MCF 10A (cell line): ENCODE measurements at regions not wholly inside any gene's neighbourhood (a gene's known extent, or its start where the extent isn't known, plus 50 kb on each side); places are given as distances from the start of the nearest gene placed in this dataset.

Source experiments
- BruUV-seq: library from RNA; stranded (reverse); fragments of 400-500 nt; replicated peaks from 2 replicates; lab custom pipeline; 2021; lab: Mats Ljungman, UMichigan
- CTCF ChIA-PET: fragments of 300-600 bp; sonication (Branson Sonifier 250); formaldehyde crosslinking; extraction: SDS; loops from one replicate; lab custom pipeline; 2021; ENCODE audit warnings: antibody characterized with exemption, inconsistent platforms; lab: Yijun Ruan, JAX
- POLR2A ChIA-PET: fragments of 300-600, 350-650 bp; sonication (Branson Sonifier 250); formaldehyde crosslinking; extraction: SDS; loops from one replicate; lab custom pipeline; 2020; ENCODE audit warnings: antibody characterized with exemption, inconsistent platforms; lab: Yijun Ruan, JAX
- DNase-seq: peaks from one replicate; pipeline ENCODE4 v3.0.0-alpha.2; 2018; ENCODE audit not compliant: unreplicated experiment
- H3K27ac Mint-ChIP-seq: one replicate; pipeline ENCODE4 v1.8.0; 2022; ENCODE audit warnings: mild to moderate bottlenecking, low read depth, mixed read lengths; ENCODE audit not compliant: unreplicated experiment
- H3K27me3 Mint-ChIP-seq: one replicate; pipeline ENCODE4 v1.8.0; 2022; ENCODE audit warnings: mixed read lengths; ENCODE audit not compliant: insufficient read depth, unreplicated experiment
- H3K36me3 Mint-ChIP-seq: one replicate; pipeline ENCODE4 v1.8.0; 2022; ENCODE audit warnings: mild to moderate bottlenecking, moderate library complexity, mixed read lengths; ENCODE audit not compliant: insufficient read depth, unreplicated experiment
- H3K4me1 Mint-ChIP-seq: one replicate; pipeline ENCODE4 v1.8.0; 2022; ENCODE audit warnings: mixed read lengths; ENCODE audit not compliant: insufficient read depth, unreplicated experiment
- H3K4me3 Mint-ChIP-seq: one replicate; pipeline ENCODE4 v1.8.0; 2022; ENCODE audit warnings: mild to moderate bottlenecking, moderate library complexity, mixed read lengths; ENCODE audit not compliant: unreplicated experiment
- H3K9me3 Mint-ChIP-seq: one replicate; pipeline ENCODE4 v1.8.0; 2022; ENCODE audit warnings: mixed read lengths; ENCODE audit not compliant: unreplicated experiment
- CTCF ChIP-seq: fragments of 200-600 bp; IDR thresholded peaks from one replicate; pipeline ENCODE4 v1.8.0; 2022; ENCODE audit warnings: antibody characterized with exemption, mild to moderate bottlenecking; ENCODE audit not compliant: unreplicated experiment
- intact Hi-C: fragments of 100-400 bp; cut with micrococcal nuclease; formaldehyde crosslinking; loops from 2 replicates; pipeline ENCODE4 v1.14.1; 2022

GRCh38 chr12:13595536-13596443 is 385.6 kb downstream of the GRIN2B start:
- ChIA-PET CTCF (interaction anchor here (0.6 kb wide), 1 partner anchor 18 kb away, joined by 3 read pairs; no protein-coding TSS in a partner anchor), POLR2A (interaction anchor here (0.7 kb wide), 1 partner anchor 331 kb away, joined by 3 read pairs; no protein-coding TSS in a partner anchor)
- no TSS peak for BruUV-seq
- intact Hi-C loops = no loop called here
- no peak overlapping the region for H3K4me3 Mint-ChIP-seq
- H3K27ac Mint-ChIP-seq = no peak overlapping the region
- TF ChIP-seq CTCF = no peak
- H3K27me3 Mint-ChIP-seq = no peaks in the 10 kb centered on the region
- H3K4me1 Mint-ChIP-seq = no peaks in the 10 kb centered on the region
- H3K9me3 Mint-ChIP-seq = no peaks in the 10 kb centered on the region
- no peaks in the 10 kb centered on the region for H3K36me3 Mint-ChIP-seq
- DNase-seq = peak; percentile 27

GRCh38 chr12:13594731-13595514 is 386.5 kb downstream of the GRIN2B start:
- Mint-ChIP-seq H3K4me1 (no peaks in the 10 kb centered on the region), H3K9me3 (no peaks in the 10 kb centered on the region), H3K27ac (no peak overlapping the region), H3K4me3 (no peak overlapping the region), H3K27me3 (no peaks in the 10 kb centered on the region), H3K36me3 (no peaks in the 10 kb centered on the region)
- no TSS peak for BruUV-seq
- POLR2A ChIA-PET = no interaction called here
- no peak for DNase-seq
- intact Hi-C loops = no loop called here
- TF ChIP-seq CTCF = no peak
- CTCF ChIA-PET = no interaction called here

GRCh38 chr12:13592063-13592942 is 389.1 kb downstream of the GRIN2B start:
- H3K9me3 Mint-ChIP-seq = no peaks in the 10 kb centered on the region
- no peak overlapping the region for H3K4me3 Mint-ChIP-seq
- no peaks in the 10 kb centered on the region for H3K4me1 Mint-ChIP-seq
- BruUV-seq = no TSS peak
- H3K27me3 Mint-ChIP-seq = no peaks in the 10 kb centered on the region
- intact Hi-C loops = no loop called here
- TF ChIP-seq CTCF = no peak
- no peak for DNase-seq
- no peaks in the 10 kb centered on the region for H3K36me3 Mint-ChIP-seq
- CTCF ChIA-PET = interaction anchor here (0.6 to 0.8 kb wide), 3 partner anchors 16 to 1538 kb away, joined by 3 to 4 read pairs (median 3); no protein-coding TSS in a partner anchor
- POLR2A ChIA-PET = interaction anchor here (0.8 kb wide), 1 partner anchor 202 kb away, joined by 3 read pairs; no protein-coding TSS in a partner anchor
- no peak overlapping the region for H3K27ac Mint-ChIP-seq
